Chondrocyte (in vitro differentiated cells): ENCODE measurements at regions not wholly inside any gene's neighbourhood (a gene's known extent, or its start where the extent isn't known, plus 50 kb on each side); places are given as distances from the start of the nearest gene placed in this dataset.

Source experiments
- DNase-seq: peaks from one replicate; pipeline ENCODE4 v3.0.0; 2021; ENCODE audit warnings: mixed read lengths, low spot score
- H3K27ac Mint-ChIP-seq: one replicate; pipeline ENCODE4 v1.8.0; 2021; ENCODE audit warnings: mild to moderate bottlenecking, moderate library complexity, mixed read lengths; ENCODE audit not compliant: unreplicated experiment
- H3K27me3 Mint-ChIP-seq: 2 replicates; pipeline ENCODE4 v1.8.0; 2021; ENCODE audit warnings: low read depth, mixed read lengths
- H3K36me3 Mint-ChIP-seq: 2 replicates; pipeline ENCODE4 v1.8.0; 2021; ENCODE audit warnings: low read depth, mixed read lengths
- H3K4me1 Mint-ChIP-seq: 2 replicates; pipeline ENCODE4 v1.8.0; 2021; ENCODE audit warnings: low read depth, mild to moderate bottlenecking, mixed read lengths
- H3K4me3 Mint-ChIP-seq: one replicate; pipeline ENCODE4 v1.8.0; 2021; ENCODE audit warnings: mild to moderate bottlenecking, moderate library complexity, mixed read lengths; ENCODE audit not compliant: unreplicated experiment
- H3K9me3 Mint-ChIP-seq: 2 replicates; pipeline ENCODE4 v1.8.0; 2021; ENCODE audit warnings: low read depth, mixed read lengths
- TF ChIP-seq, protein P1 (sequence below): fragments of 200-600 bp; sonication (generic); IDR thresholded peaks from 2 replicates; pipeline ENCODE4 v1.5.0; 2021; ENCODE audit warnings: antibody characterized with exemption, mild to moderate bottlenecking, moderate library complexity

- Mint-ChIP-seq H3K4me3 (no peak overlapping the region), H3K27me3 (peaks cover 1% of the 10 kb centered on the region), H3K9me3 (no peaks in the 10 kb centered on the region), H3K27ac (no peak overlapping the region), H3K4me1 (no peaks in the 10 kb centered on the region), H3K36me3 (no peaks in the 10 kb centered on the region)
- TF ChIP-seq, protein P1, sequence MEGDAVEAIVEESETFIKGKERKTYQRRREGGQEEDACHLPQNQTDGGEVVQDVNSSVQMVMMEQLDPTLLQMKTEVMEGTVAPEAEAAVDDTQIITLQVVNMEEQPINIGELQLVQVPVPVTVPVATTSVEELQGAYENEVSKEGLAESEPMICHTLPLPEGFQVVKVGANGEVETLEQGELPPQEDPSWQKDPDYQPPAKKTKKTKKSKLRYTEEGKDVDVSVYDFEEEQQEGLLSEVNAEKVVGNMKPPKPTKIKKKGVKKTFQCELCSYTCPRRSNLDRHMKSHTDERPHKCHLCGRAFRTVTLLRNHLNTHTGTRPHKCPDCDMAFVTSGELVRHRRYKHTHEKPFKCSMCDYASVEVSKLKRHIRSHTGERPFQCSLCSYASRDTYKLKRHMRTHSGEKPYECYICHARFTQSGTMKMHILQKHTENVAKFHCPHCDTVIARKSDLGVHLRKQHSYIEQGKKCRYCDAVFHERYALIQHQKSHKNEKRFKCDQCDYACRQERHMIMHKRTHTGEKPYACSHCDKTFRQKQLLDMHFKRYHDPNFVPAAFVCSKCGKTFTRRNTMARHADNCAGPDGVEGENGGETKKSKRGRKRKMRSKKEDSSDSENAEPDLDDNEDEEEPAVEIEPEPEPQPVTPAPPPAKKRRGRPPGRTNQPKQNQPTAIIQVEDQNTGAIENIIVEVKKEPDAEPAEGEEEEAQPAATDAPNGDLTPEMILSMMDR = no peak
- no peak for DNase-seq
Measured at GRCh38 chr4:178480881-178481280, 1038.6 kb upstream of the AGA start.

DNA sequence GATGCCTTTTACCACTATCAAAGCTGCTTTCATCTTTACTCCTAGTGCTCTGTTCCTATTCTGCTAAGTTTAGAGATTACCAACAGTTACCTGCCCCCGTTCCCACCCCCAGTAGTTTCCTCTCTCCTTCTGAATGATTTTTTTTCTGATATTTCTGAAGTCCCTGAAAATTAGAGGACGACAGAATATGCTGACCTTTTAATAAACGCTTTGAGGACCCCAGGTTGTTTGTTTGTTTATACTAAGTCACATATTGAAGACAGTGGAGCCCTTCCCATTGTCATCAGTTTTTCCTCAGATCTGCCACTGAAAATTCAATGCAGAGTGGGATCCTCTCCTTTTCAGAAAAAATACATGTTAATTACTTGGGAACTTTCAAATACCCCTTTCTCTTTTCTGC, 1039.3 kb upstream of the AGA start:
- H3K27me3 Mint-ChIP-seq = peaks cover 1% of the 10 kb centered on the region
- no peak for DNase-seq

DNA sequence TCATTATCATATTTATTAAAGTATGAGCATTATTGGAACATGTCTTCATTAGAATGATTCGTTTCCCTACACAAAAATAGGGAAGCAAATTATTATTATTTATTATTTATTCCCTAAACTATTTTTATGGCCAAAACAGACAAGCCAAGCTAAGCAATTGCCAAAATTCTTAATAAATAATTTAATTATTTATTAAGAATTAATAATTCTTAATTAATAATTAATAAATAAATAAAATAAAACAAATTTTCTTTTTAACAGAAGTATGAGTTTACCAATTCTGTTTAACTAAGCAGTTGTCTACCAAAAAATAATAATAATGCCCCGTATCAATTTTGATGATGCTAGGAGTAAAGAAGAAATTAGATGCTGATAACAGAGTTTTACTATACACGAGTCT, 1080.8 kb upstream of the AGA start:
- no peak for DNase-seq
- H3K9me3 Mint-ChIP-seq = no peaks in the 10 kb centered on the region
- no peaks in the 10 kb centered on the region for H3K4me1 Mint-ChIP-seq
- H3K27me3 Mint-ChIP-seq = no peaks in the 10 kb centered on the region
- H3K27ac Mint-ChIP-seq = no peak overlapping the region
- no peaks in the 10 kb centered on the region for H3K36me3 Mint-ChIP-seq
- H3K4me3 Mint-ChIP-seq = no peak overlapping the region
- TF ChIP-seq, protein P1 = no peak

More for the DNA sequence above, 1039.3 kb upstream of the AGA start:
- H3K4me1 Mint-ChIP-seq = no peaks in the 10 kb centered on the region
- H3K4me3 Mint-ChIP-seq = no peak overlapping the region
- H3K9me3 Mint-ChIP-seq = no peaks in the 10 kb centered on the region
- H3K36me3 Mint-ChIP-seq = no peaks in the 10 kb centered on the region
- no peak overlapping the region for H3K27ac Mint-ChIP-seq
- TF ChIP-seq, protein P1 = no peak

DNA sequence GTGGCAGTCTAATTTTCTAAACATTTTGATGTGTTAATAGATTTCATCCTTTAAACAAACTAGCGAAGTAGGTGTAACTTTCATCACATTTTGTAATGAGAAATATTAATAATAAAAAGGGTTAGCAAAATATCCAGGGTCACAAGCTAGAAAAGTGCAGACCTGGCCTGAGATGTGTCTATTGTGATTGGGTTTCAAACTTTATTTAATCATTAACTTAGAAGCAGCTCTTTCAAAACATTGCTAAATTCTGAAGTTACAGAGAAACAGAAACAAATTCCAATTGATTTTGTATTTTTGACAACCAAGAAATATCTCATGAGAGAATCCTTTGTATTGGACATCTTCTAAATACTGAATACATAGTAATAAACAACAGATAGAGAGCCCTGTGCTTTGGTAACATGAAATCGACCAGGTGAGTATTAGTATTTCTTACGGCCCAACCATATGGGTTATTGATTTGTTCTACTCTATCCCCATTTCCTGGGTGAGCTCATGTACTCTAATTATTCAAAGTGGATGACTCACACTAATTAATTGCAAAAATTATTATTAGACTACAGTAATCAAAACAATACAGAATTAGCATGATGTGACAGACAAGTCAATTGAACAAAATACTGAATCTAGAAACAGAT, 1093.8 kb upstream of the AGA start:
- Mint-ChIP-seq H3K4me1 (no peaks in the 10 kb centered on the region), H3K4me3 (no peak overlapping the region)

DNA sequence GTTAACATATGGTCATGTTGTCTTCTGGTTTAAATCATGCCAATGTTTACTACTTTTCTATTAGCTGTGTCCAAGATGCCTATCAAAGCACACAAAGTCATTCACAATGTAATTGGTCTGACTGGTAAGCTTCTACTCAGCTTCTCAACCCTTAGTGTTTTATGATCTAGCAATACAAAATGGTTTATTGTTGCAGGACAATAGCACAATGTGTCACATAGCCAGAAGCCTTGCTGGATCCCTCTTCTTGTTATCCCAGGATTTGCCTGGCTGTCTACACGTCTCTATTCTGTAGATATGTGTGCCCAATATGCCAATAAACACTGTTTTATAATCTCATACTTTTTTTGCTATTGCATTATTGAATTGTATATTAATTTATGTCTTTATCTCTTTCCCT, 1111.0 kb upstream of the AGA start:
- TF ChIP-seq, protein P1 = no peak
- no peaks in the 10 kb centered on the region for H3K27me3 Mint-ChIP-seq
- no peak overlapping the region for H3K27ac Mint-ChIP-seq
- H3K4me3 Mint-ChIP-seq = no peak overlapping the region
- no peaks in the 10 kb centered on the region for H3K36me3 Mint-ChIP-seq
- no peaks in the 10 kb centered on the region for H3K9me3 Mint-ChIP-seq
- DNase-seq = no peak
- H3K4me1 Mint-ChIP-seq = no peaks in the 10 kb centered on the region

More for the DNA sequence above, 1093.8 kb upstream of the AGA start:
- Mint-ChIP-seq H3K27me3 (no peaks in the 10 kb centered on the region), H3K9me3 (no peaks in the 10 kb centered on the region), H3K36me3 (no peaks in the 10 kb centered on the region), H3K27ac (no peak overlapping the region)
- TF ChIP-seq, protein P1 = no peak
- DNase-seq = no peak
